GM19240 (cell line): ENCODE measurements at regions not wholly inside any gene's neighbourhood (a gene's known extent, or its start where the extent isn't known, plus 50 kb on each side); places are given as distances from the start of the nearest gene placed in this dataset.

Experiments used
- DNase-seq: peaks from one replicate; pipeline ENCODE4 v3.0.0; 2011; ENCODE audit warnings: low spot score; ENCODE audit not compliant: insufficient read length

DNA sequence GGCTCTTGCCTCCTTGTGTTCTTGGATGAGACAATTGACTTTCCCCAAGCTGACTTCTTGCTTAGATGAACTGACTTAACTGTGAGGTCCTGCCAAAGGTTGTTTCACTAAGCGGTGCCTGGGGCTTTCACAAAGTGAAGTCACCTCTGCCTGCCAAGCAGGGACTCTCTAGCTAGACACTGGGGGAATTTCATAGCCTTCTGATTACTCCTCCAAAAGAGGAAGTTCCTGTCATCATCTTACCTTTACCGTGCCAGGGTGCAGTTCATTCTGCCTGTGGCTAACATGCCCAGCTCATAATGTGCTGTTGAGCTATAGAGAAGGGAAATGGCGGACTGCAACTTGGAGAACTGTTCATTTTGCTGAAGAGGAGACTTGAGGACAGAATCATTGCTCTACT is 472.0 kb upstream of the WWC1 start:
- DNase-seq, result no peak

DNA sequence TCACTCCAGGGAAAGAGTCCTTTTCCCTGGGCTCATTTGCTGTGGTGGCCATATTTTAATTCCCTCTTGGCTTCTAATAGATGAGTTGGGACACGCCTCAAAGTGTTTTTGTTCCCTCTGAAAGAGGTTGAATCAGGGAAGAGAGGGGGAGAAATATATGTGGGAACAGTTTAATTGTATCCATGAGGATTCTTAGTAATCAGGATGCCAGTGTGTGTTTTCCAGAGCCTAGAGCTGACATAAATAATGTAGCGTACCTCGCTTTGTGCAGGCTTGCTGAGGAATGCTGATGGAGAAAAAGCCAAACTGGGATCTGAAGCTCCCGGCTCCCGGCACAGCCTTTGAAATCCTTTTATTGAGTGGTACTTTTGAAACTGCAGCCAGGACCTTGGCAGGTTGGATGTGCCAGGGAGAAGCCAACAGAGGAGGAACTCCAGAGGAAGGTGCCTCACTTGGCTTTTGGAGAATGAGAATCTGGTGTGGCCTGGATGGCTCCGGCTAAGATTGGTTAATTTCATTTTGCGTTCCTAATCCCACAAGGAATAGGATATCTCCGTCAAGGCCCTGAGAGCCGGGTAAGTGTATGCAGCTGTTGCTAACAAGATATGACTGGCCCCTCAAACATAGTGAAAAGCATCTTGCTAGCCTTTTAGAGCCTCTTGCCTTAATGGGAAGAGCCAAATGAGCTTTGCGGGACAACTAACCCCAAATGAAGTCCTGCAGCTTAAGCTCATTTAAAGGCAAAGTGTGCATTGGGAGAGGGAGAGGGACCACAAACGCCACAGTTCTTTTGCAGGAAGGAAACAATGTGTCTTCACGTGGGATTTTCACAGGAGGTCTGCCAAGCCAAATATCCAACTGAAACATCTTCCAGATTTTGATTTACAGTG is 471.1 kb upstream of the WWC1 start:
- DNase-seq, result no peak

- no peak for DNase-seq
Observed at GRCh38 chr5:167821151-167821550, 470.3 kb upstream of the WWC1 start.

DNA sequence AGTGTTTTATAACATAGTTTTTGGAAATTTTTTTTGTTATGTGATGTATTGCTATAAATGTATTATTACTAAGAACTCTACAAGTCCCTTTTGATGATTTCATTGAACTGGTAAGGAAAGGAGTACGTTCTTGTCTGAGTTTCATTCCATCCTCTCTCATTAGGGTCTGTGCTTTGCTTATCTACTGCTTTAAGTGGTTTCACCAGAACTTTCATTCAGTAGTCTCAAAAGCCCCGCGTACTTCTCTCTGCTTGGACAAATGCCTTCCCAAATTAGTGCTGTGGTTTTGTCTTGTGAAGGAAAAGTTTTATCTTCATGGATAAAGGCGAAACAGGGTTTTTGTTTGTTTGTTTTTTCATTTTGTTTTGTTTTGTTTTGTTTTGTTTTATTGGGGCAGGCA is 469.8 kb upstream of the WWC1 start:
- DNase-seq, result no peak

- DNase-seq, result no peak
Observed at GRCh38 chr5:167822241-167822640, 469.2 kb upstream of the WWC1 start.

DNA sequence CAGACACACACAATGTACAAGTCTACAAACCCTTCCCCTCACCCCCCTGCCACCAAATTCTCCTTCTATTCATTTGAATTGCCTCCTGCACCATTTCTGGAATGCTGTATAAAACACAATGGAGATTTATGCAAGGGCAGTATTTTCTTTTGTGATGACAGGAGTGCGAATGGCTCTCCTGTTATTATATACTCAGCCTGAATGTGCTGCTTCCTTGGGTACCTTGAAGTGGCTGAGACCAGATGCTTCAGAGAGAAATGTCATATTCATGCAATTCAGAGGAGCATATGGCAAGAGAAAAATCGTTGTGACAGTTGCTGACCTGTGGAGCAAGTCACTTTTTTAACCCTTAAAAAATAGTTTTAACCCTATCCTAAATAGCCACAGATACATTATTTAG is 468.0 kb upstream of the WWC1 start:
- no peak for DNase-seq

GRCh38 chr5:167827766-167828165 is 463.7 kb upstream of the WWC1 start:
- no peak for DNase-seq

DNA sequence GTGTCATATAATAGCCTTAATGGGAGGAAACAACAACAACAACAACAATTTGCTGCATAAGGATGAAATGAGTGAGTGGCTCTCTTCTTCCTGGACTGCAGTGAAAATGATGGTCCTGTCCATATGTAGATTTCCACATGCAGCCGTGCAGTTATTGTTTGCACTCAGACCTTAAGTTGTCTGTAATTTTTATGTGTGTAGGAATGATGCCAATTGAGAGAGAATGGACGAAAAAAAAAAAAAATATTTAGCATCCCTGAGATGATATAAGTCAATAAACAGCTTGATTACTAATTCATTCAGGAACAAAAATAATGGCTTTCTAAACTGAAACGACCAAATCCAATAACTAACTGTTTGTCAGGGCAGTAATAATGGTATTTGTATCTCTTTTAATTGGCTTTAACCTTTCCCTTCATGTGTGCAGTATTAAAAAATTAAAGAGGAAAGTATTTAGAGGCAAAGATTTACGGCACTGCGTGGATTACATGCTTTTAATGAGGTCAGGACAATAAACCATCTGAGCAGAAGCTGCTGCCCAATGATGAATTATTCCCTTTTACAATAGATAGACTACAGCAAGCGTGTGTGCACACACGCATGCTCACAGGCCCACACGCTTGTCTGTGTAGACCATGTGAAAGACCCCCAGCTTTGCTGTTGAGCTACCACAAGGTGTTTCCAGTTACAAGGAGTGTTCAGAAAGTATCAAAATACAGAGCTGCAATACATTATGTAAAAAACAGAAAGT is 459.5 kb upstream of the WWC1 start:
- no peak for DNase-seq

DNA sequence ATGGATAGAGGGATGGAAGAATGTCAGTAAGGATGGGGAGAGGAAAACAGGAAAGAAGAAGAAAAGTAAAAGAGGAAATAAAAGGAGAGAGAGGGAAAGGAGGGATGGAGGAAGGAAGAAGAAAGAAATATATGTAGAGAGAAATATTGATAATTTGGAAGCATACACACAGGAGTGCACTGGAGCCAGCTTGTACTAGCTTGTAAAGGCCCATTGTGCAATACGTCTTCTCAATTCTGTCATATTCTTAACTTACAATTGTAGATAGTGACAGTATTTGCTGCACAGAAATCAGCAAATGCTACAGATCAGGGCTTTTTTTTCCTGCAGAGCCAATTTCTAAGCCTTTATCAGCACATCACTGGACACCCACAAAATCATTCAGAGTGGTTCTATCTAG is 458.8 kb upstream of the WWC1 start:
- DNase-seq, result no peak

- DNase-seq, result no peak
Observed at GRCh38 chr5:167833456-167833855, 458.0 kb upstream of the WWC1 start.

GRCh38 chr5:167835146-167835545 is 456.3 kb upstream of the WWC1 start:
- no peak for DNase-seq

- no peak for DNase-seq
Observed at GRCh38 chr5:167837127-167837526, 454.3 kb upstream of the WWC1 start.

GRCh38 chr5:167839065-167839464 is 452.4 kb upstream of the WWC1 start:
- no peak for DNase-seq

- DNase-seq, result no peak
Observed at GRCh38 chr5:167840527-167841130, 450.8 kb upstream of the WWC1 start.

DNA sequence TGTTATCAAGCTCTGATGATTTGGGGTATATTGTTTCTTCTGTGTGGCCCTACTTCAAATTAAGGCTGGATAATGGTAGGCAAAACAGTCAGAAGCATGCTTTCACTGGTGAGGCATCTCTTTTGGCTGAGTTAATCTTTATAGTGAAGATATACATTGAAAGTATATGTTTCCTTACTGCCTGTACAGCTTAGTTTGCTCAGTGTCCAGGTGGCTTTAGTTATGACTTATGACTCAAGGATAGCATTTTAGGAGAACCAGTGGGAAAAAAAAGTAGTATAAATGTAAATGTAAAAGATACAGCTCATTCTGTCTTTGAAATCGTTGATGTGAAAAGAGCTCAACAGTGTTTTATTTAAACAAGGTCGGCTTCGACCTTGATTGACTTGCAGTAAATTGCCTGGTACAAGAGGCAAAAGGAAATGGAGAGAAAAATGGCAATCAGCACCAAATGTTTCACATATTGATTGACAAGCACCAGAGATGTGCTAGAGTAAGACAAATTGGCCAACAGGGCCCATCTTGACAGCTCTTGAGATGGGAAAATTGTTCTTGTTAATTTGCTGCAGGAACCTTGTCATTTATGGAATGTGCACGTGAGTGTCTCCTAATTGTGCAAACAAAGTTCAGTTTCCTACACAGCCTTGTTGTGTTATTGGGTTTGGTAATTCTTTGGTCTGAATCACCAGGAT is 447.4 kb upstream of the WWC1 start:
- DNase-seq, result no peak

GRCh38 chr5:167845952-167846351 is 445.5 kb upstream of the WWC1 start:
- no peak for DNase-seq

DNA sequence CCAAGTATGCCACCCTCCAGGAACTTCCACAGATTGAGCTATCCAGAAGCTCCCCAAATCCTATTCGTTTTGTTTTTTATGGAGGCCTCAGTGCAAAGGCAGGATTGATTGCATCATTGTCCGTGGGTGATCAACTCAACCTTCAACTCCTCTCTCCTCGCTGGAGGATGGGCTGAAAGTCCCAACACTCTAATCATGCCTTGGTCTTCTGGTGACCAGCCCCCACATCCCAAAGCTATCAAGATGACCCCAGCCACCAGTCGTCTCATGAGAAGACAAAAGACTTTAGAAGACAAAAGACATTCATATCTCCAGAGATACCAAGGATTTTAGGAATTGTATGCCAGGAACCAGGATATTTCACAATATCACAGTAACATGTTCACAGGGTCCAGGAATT is 441.6 kb upstream of the WWC1 start:
- no peak for DNase-seq

GRCh38 chr5:167850911-167851310 is 440.5 kb upstream of the WWC1 start:
- DNase-seq, result no peak

- no peak for DNase-seq
Observed at GRCh38 chr5:167851416-167851815, 440.0 kb upstream of the WWC1 start.

- DNase-seq, result no peak
Observed at GRCh38 chr5:167852515-167852914, 438.9 kb upstream of the WWC1 start.

DNA sequence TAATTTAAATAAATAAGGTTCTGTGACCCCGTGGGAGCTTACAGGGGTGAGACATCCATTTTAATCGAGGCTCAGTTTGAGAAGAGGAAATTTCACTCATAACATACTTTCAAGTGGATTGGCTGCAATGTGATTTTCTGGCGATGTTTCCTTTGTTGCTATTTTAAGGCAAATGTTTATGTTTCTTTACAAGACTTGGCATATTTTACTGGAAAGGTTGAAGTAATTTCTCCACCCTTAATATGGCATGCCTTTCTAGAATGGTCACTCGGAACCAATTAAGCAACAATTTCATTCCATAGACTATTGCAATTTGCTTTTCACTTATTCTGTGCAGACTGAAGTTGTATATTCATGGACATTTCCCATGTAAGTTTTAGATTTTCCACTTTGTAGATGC is 438.0 kb upstream of the WWC1 start:
- DNase-seq, result no peak

DNA sequence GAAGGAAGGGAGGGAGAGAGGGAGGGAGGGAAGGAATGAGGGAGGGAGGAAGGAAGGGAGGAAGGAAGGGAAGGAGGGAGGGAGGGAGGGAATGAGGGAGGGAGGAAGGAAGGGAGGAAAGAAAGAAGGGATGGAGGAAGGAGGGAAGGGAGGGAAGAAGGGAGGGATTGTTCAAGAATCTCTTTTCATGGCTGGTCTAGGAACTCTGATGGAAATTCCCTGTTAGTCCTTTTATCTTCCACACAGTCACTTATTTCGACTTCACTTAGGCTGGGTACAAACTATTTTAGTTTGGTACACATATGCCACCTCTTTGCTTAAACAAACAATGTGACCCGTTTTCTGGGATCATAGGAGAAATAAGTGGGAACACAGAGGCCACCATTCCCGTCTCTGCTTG is 435.6 kb upstream of the WWC1 start:
- DNase-seq, result no peak
